Right lobe of liver (tissue), 4 donors: ENCODE measurements at regions not wholly inside any gene's neighbourhood (a gene's known extent, or its start where the extent isn't known, plus 50 kb on each side); places are given as distances from the start of the nearest gene placed in this dataset.

Experiments used
- CTCF ChIP-seq, 4 donors: fragments of 200-600 bp in 3 of 4; fragments of 450-650 bp in 1 of 4; IDR thresholded peaks; one replicate each; pipeline versions ENCODE4 v1.5.1 to v1.8.0; 2016 to 2022; ENCODE audit warnings: antibody characterized with exemption in 4 of 4, mild to moderate bottlenecking in 2 of 4
- POLR2A ChIP-seq: fragments of 450-650 bp; IDR thresholded peaks from one replicate; pipeline ENCODE4 v1.6.1; 2017; ENCODE audit warnings: antibody characterized with exemption, mild to moderate bottlenecking
- donor health status: DM: no; HTN: no; CAD: no.
- donor health status: DM: no; HTN: no; CAD: no.
- donor health status: DM: no; HTN: yes; CAD: no.

GRCh38 chr1:208556461-208556860 is 312.3 kb upstream of the PLXNA2 start:
- TF ChIP-seq CTCF (IDR thresholded peaks at IDR 0.05) (no peak), POLR2A (no peak)
